Peyer's patch (tissue), 4 donors: ENCODE measurements at regions not wholly inside any gene's neighbourhood (a gene's known extent, or its start where the extent isn't known, plus 50 kb on each side); places are given as distances from the start of the nearest gene placed in this dataset.
A peak's percentile ranks its signal among the peaks of the same experiment; 100 is the strongest.

Experiments
- DNase-seq, 3 donors: peaks; one replicate each; pipeline ENCODE4 v3.0.0-alpha.2; 2017 to 2019
- H3K27ac ChIP-seq, 4 donors: fragments of 200-600 bp; sonication (generic); one replicate each; pipeline ENCODE4 v1.5.1; 2016 to 2019
- H3K27me3 ChIP-seq, 2 donors: fragments of 200-600 bp; sonication (generic); one replicate each; pipeline ENCODE4 v1.5.1; 2019
- H3K36me3 ChIP-seq, 3 donors: fragments of 200-600 bp; sonication (generic); one replicate each; pipeline ENCODE4 v1.5.1; 2016 to 2019
- H3K4me1 ChIP-seq, 4 donors: fragments of 200-600 bp; sonication (generic); one replicate each; pipeline ENCODE4 v1.5.1; 2016 to 2019
- H3K4me3 ChIP-seq, 4 donors: fragments of 200-600 bp; sonication (generic); 1 replicate in 3 of 4; 2 replicates in 1 of 4; pipeline ENCODE4 v1.5.1; 2016 to 2019; ENCODE audit warnings: mild to moderate bottlenecking in 1 of 4
- H3K9me3 ChIP-seq, 4 donors: fragments of 200-600 bp; sonication (generic); one replicate each; pipeline ENCODE4 v1.5.1; 2016 to 2019; ENCODE audit warnings: mild to moderate bottlenecking in 1 of 4
- POLR2A ChIP-seq, 2 donors: fragments of 450-650 bp; IDR thresholded peaks; one replicate each; pipeline ENCODE4 v1.5.1; 2017; ENCODE audit warnings: antibody characterized with exemption in 2 of 2, mild to moderate bottlenecking in 2 of 2, moderate library complexity in 2 of 2
- TF ChIP-seq, protein P1 (sequence below), 6 experiments: fragments of 450-650 bp in 4 of 6; fragments of 200-600 bp in 2 of 6; sonication (generic) in 1 of 6; IDR thresholded peaks; one replicate each; pipeline ENCODE4 v1.5.1; 2017 to 2019; ENCODE audit warnings: antibody characterized with exemption in 6 of 6, mild to moderate bottlenecking in 3 of 6, moderate library complexity in 1 of 6

DNA sequence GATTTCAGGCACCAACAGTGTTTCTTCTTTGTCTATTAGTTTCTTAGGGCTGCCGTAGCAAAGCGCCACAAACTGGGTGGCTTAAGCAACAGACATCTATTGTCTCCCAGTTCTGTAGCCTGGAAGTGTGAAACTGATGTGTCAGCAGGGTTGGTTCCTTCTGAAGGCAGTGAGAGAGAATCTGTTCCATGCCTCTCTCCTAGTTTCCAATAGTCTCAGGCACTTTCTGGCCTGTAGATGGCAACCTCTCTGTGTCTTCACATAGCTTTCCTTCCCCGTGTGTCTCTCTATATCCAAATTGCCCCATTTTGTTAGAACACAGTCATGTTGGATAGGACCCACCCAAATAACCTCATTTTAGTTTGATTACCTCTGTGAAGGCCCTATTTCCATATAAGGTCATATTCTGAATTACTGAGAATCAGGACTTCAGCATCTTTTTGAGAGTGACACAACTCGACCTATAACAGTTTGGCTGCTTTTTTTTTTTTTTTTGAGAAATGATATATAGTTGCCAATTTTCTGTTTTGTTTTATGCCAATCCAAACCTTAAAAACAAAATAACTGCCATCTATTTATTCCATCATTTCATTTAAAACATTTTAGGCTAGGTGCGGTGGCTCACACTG is 108.2 kb downstream of the SLC36A4 start:
- H3K27ac ChIP-seq = no peak overlapping the region
- no peak for TF ChIP-seq POLR2A (IDR thresholded peaks at IDR 0.05)
- TF ChIP-seq, protein P1, sequence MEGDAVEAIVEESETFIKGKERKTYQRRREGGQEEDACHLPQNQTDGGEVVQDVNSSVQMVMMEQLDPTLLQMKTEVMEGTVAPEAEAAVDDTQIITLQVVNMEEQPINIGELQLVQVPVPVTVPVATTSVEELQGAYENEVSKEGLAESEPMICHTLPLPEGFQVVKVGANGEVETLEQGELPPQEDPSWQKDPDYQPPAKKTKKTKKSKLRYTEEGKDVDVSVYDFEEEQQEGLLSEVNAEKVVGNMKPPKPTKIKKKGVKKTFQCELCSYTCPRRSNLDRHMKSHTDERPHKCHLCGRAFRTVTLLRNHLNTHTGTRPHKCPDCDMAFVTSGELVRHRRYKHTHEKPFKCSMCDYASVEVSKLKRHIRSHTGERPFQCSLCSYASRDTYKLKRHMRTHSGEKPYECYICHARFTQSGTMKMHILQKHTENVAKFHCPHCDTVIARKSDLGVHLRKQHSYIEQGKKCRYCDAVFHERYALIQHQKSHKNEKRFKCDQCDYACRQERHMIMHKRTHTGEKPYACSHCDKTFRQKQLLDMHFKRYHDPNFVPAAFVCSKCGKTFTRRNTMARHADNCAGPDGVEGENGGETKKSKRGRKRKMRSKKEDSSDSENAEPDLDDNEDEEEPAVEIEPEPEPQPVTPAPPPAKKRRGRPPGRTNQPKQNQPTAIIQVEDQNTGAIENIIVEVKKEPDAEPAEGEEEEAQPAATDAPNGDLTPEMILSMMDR (IDR thresholded peaks at IDR 0.05) = peak in 4 of 6 experiments; percentile 14 to 42 (median 38)

More for the DNA sequence above, 108.2 kb downstream of the SLC36A4 start:
- Histone ChIP-seq H3K4me1 (no peaks in the 10 kb centered on the region), H3K27me3 (no peaks in the 10 kb centered on the region), H3K4me3 (no peak overlapping the region), H3K36me3 (no peaks in the 10 kb centered on the region), H3K9me3 (no peaks in the 10 kb centered on the region)
- no peak for DNase-seq
